H1 (cell line): ENCODE measurements at regions not wholly inside any gene's neighbourhood (a gene's known extent, or its start where the extent isn't known, plus 50 kb on each side); places are given as distances from the start of the nearest gene placed in this dataset.

Source experiments
- ATF3 ChIP-seq: IDR thresholded peaks from 2 replicates; pipeline ENCODE4 v1.6.1; 2011; ENCODE audit warnings: low read depth, mild to moderate bottlenecking, low read length; ENCODE audit not compliant: insufficient read depth
- CBX5 ChIP-seq: fragments of 300-800, 300-1000 bp; sonication (generic); IDR thresholded peaks from 2 replicates; pipeline ENCODE4 v1.7.1; 2016; ENCODE audit warnings: antibody characterized with exemption, low read length, low read depth
- CHD7 ChIP-seq: fragments of 300-600 bp; sonication (generic); IDR thresholded peaks from 2 replicates; pipeline ENCODE4 v1.7.1; 2012; ENCODE audit warnings: low read length, moderate library complexity, mild to moderate bottlenecking, inconsistent platforms; ENCODE audit not compliant: insufficient replicate concordance
- CTBP2 ChIP-seq: IDR thresholded peaks from 2 replicates; pipeline ENCODE4 v1.7.0; 2011; ENCODE audit warnings: borderline replicate concordance, mild to moderate bottlenecking, moderate library complexity, mixed read lengths, low read length; ENCODE audit not compliant: insufficient read depth, insufficient read length
- EGR1 ChIP-seq: IDR thresholded peaks from 2 replicates; pipeline ENCODE4 v1.6.1; 2011; ENCODE audit warnings: low read depth, low read length, borderline replicate concordance
- HDAC6 ChIP-seq: IDR thresholded peaks from one replicate; pipeline ENCODE4 v1.7.1; 2012; ENCODE audit warnings: low read depth, mild to moderate bottlenecking, inconsistent platforms, low read length, moderate library complexity
- SIRT6 ChIP-seq: IDR thresholded peaks from one replicate; pipeline ENCODE4 v1.7.1; 2012; ENCODE audit warnings: low read length, inconsistent platforms
- SIX5 ChIP-seq: IDR thresholded peaks from 2 replicates; pipeline ENCODE4 v1.6.1; 2011; ENCODE audit warnings: mild to moderate bottlenecking, low read depth, low read length
- SP2 ChIP-seq: IDR thresholded peaks from 2 replicates; pipeline ENCODE4 v1.6.1; 2012; ENCODE audit warnings: mild to moderate bottlenecking, low read length, inconsistent platforms
- SP4 ChIP-seq: IDR thresholded peaks from 2 replicates; pipeline ENCODE4 v1.6.1; 2012; ENCODE audit warnings: low read length, inconsistent platforms
- TAF1 ChIP-seq: IDR thresholded peaks from 2 replicates; pipeline ENCODE4 v1.6.1; 2011; ENCODE audit warnings: mild to moderate bottlenecking, low read depth, low read length
- USF2 ChIP-seq: IDR thresholded peaks from 2 replicates; pipeline ENCODE4 v1.6.1; 2011; ENCODE audit warnings: low read length, improper control_type of control experiment

DNA sequence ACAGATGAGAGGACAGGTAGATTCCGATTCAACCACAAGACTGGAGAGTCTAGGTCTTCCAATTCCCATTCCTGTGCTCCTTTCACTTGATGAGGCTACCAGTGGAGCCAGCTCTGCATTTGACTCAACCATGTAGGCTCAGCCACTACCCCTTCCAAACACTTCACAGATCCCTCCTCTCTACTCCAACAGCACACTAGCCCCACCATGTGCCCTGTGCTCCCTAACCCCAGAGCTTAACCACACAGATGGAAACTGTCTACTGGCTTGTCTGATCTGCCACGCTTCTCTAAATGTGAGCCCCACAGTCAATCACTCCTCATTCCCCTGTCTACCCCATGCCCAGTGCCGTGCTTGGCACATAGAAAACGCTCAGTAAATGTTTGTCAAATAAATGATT, 508.2 kb downstream of the CDK5RAP2 start (continued):
- TF ChIP-seq CHD7 (no peak), EGR1 (no peak), CTBP2 (no peak), SIRT6 (no peak), CBX5 (no peak), SP4 (no peak), SP2 (no peak), ATF3 (no peak), USF2 (no peak), TAF1 (no peak), HDAC6 (no peak), SIX5 (no peak)
